Endothelial cell of umbilical vein (primary cell): ENCODE measurements at regions not wholly inside any gene's neighbourhood (a gene's known extent, or its start where the extent isn't known, plus 50 kb on each side); places are given as distances from the start of the nearest gene placed in this dataset.

Experiments used
- EZH2 ChIP-seq: IDR thresholded peaks from 2 replicates; pipeline ENCODE4 v1.6.1; 2012; ENCODE audit warnings: borderline replicate concordance, low read depth, mild to moderate bottlenecking, moderate library complexity, low read length, inconsistent platforms; ENCODE audit not compliant: severe bottlenecking
- FOS ChIP-seq: IDR thresholded peaks from 2 replicates; pipeline ENCODE4 v1.6.1; 2011; ENCODE audit warnings: mild to moderate bottlenecking, low read length, moderate library complexity, borderline replicate concordance; ENCODE audit not compliant: insufficient read depth
- JUN ChIP-seq: IDR thresholded peaks from 2 replicates; pipeline ENCODE4 v1.6.1; 2011; ENCODE audit warnings: borderline replicate concordance, low read depth; ENCODE audit not compliant: insufficient read length, insufficient read depth
- MYC ChIP-seq: IDR thresholded peaks from one replicate; pipeline ENCODE4 v1.6.1; 2011; ENCODE audit warnings: mild to moderate bottlenecking, low read depth, low read length
- POLR2A ChIP-seq: IDR thresholded peaks from 2 replicates; pipeline ENCODE4 v1.6.1; 2012; ENCODE audit warnings: low read depth, mild to moderate bottlenecking, control low read depth, low read length
- POLR2AphosphoS5 ChIP-seq: IDR thresholded peaks from 2 replicates; pipeline ENCODE4 v1.6.1; 2012; ENCODE audit warnings: low read depth, mild to moderate bottlenecking, control low read depth, low read length, moderate library complexity; ENCODE audit not compliant: insufficient read depth
- TF ChIP-seq, protein P1 (sequence below), 2 donors: IDR thresholded peaks; 1 replicate in 1 of 2; 2 replicates in 1 of 2; pipeline ENCODE4 v1.5.1; 2011; ENCODE audit warnings: low read length in 2 of 2, mild to moderate bottlenecking in 2 of 2, moderate library complexity in 2 of 2, control low read depth in 1 of 2, inconsistent platforms in 1 of 2, low read depth in 1 of 2; ENCODE audit not compliant: insufficient read depth in 1 of 2; ENCODE audit errors: extremely low read depth in 1 of 2
- TF ChIP-seq, protein P2 (sequence below): IDR thresholded peaks from 2 replicates; pipeline ENCODE4 v1.6.1; 2011; ENCODE audit not compliant: insufficient read depth, insufficient read length

DNA sequence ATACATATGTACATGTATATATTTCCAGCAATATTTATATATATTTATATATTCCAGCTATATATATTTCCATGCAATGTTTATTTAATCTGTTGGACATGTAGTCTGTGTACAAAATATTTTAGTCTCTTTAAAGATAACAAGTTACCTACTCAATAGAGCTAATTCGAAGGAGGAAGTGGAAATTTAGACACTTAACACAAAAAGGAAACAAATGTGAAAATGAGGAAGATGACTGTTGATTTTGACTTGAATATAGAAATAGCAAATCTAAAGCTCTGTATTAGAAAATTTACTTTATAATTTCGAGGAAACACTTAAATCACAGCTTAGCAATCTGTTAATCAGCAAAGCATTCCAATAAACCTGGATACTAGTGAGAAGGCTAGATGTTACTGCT, 1064.4 kb downstream of the PCDH7 start:
- TF ChIP-seq, protein P1, sequence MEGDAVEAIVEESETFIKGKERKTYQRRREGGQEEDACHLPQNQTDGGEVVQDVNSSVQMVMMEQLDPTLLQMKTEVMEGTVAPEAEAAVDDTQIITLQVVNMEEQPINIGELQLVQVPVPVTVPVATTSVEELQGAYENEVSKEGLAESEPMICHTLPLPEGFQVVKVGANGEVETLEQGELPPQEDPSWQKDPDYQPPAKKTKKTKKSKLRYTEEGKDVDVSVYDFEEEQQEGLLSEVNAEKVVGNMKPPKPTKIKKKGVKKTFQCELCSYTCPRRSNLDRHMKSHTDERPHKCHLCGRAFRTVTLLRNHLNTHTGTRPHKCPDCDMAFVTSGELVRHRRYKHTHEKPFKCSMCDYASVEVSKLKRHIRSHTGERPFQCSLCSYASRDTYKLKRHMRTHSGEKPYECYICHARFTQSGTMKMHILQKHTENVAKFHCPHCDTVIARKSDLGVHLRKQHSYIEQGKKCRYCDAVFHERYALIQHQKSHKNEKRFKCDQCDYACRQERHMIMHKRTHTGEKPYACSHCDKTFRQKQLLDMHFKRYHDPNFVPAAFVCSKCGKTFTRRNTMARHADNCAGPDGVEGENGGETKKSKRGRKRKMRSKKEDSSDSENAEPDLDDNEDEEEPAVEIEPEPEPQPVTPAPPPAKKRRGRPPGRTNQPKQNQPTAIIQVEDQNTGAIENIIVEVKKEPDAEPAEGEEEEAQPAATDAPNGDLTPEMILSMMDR (IDR thresholded peaks at IDR 0.05; ENCODE audit: extremely low read depth in 1 of 2, insufficient read depth in 1 of 2, low read depth in 1 of 2, low read length in 2 of 2), result no peak
- TF ChIP-seq POLR2AphosphoS5 (no peak), POLR2A (no peak), EZH2 (no peak), FOS (no peak), JUN (no peak), MYC (no peak)
- TF ChIP-seq, protein P2, sequence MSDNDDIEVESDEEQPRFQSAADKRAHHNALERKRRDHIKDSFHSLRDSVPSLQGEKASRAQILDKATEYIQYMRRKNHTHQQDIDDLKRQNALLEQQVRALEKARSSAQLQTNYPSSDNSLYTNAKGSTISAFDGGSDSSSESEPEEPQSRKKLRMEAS, result no peak
